H9 (cell line): ENCODE measurements at regions not wholly inside any gene's neighbourhood (a gene's known extent, or its start where the extent isn't known, plus 50 kb on each side); places are given as distances from the start of the nearest gene placed in this dataset.

Source experiments
- DNase-seq: peaks from one replicate; pipeline ENCODE4 v3.0.0-alpha.2; 2017
- H2AFZ ChIP-seq: one replicate; pipeline ENCODE4 v1.6.1; 2013; ENCODE audit warnings: mild to moderate bottlenecking, low read length, control low read depth, moderate library complexity
- H2AK5ac ChIP-seq: 2 replicates; pipeline ENCODE4 v1.6.1; 2013; ENCODE audit warnings: low read length, control low read depth, mixed read lengths; ENCODE audit not compliant: insufficient read length
- H2BK120ac ChIP-seq: one replicate; pipeline ENCODE4 v1.6.1; 2013; ENCODE audit warnings: low read depth, mild to moderate bottlenecking, low read length, control low read depth, inconsistent platforms; ENCODE audit not compliant: poor library complexity, severe bottlenecking
- H2BK12ac ChIP-seq: 2 replicates; pipeline ENCODE4 v1.6.1; 2013; ENCODE audit warnings: low read length, control low read depth, mixed read lengths, low read depth; ENCODE audit not compliant: insufficient read length
- H2BK15ac ChIP-seq: 2 replicates; pipeline ENCODE4 v1.6.1; 2013; ENCODE audit warnings: low read depth, low read length, control low read depth
- H2BK20ac ChIP-seq: one replicate; pipeline ENCODE4 v1.6.1; 2013; ENCODE audit warnings: low read depth, mild to moderate bottlenecking, low read length, control low read depth, inconsistent platforms; ENCODE audit not compliant: poor library complexity, severe bottlenecking
- H2BK5ac ChIP-seq: 2 replicates; pipeline ENCODE4 v1.6.1; 2013; ENCODE audit warnings: low read length, control low read depth, mixed read lengths; ENCODE audit not compliant: insufficient read length
- H3K14ac ChIP-seq: 2 replicates; pipeline ENCODE4 v1.6.1; 2013; ENCODE audit warnings: low read length, control low read depth; ENCODE audit not compliant: insufficient read depth
- H3K18ac ChIP-seq: 2 replicates; pipeline ENCODE4 v1.6.1; 2013; ENCODE audit warnings: low read depth, mild to moderate bottlenecking, mixed read lengths, low read length, control low read depth; ENCODE audit not compliant: insufficient read length
- H3K23ac ChIP-seq: 2 replicates; pipeline ENCODE4 v1.6.1; 2013; ENCODE audit warnings: low read length, control low read depth, mixed read lengths, low read depth; ENCODE audit not compliant: insufficient read length
- H3K23me2 ChIP-seq: 2 replicates; pipeline ENCODE4 v1.6.1; 2013; ENCODE audit warnings: low read depth, mild to moderate bottlenecking, mixed read lengths, low read length, control low read depth; ENCODE audit not compliant: insufficient read length, poor library complexity, severe bottlenecking
- H3K27ac ChIP-seq: 2 replicates; pipeline ENCODE4 v1.5.1; 2013; ENCODE audit warnings: low read length, control low read depth, mixed read lengths, low read depth; ENCODE audit not compliant: insufficient read length
- H3K27me3 ChIP-seq: 2 replicates; pipeline ENCODE4 v1.6.1; 2013; ENCODE audit warnings: low read length, control low read depth, inconsistent platforms; ENCODE audit not compliant: insufficient read depth
- H3K4ac ChIP-seq: 2 replicates; pipeline ENCODE4 v1.6.1; 2013; ENCODE audit warnings: low read depth, mild to moderate bottlenecking, control low read depth, inconsistent platforms, low read length, moderate library complexity
- H3K4me1 ChIP-seq: 2 replicates; pipeline ENCODE4 v1.6.1; 2013; ENCODE audit warnings: low read length, control low read depth, inconsistent platforms; ENCODE audit not compliant: insufficient read depth
- H3K4me2 ChIP-seq: 2 replicates; pipeline ENCODE4 v1.6.1; 2013; ENCODE audit warnings: low read length, control low read depth, mixed read lengths; ENCODE audit not compliant: insufficient read length, insufficient read depth
- H3K56ac ChIP-seq: 2 replicates; pipeline ENCODE4 v1.6.1; 2013; ENCODE audit warnings: low read depth, mild to moderate bottlenecking, mixed read lengths, low read length, control low read depth; ENCODE audit not compliant: insufficient read length
- H3K79me1 ChIP-seq: 2 replicates; pipeline ENCODE4 v1.6.1; 2013; ENCODE audit warnings: low read depth, mild to moderate bottlenecking, moderate library complexity, low read length, control low read depth, inconsistent platforms; ENCODE audit not compliant: insufficient read depth, poor library complexity, severe bottlenecking
- H3K79me2 ChIP-seq: 2 replicates; pipeline ENCODE4 v1.6.1; 2013; ENCODE audit warnings: low read length, control low read depth, inconsistent platforms; ENCODE audit not compliant: insufficient read depth
- H3K9ac ChIP-seq: 2 replicates; pipeline ENCODE4 v1.6.1; 2013; ENCODE audit warnings: low read length, control low read depth, mixed read lengths; ENCODE audit not compliant: insufficient read length; ENCODE audit errors: extremely low read depth
- H3K9me3 ChIP-seq: one replicate; pipeline ENCODE4 v1.6.1; 2013; ENCODE audit warnings: low read depth, low read length, inconsistent platforms; ENCODE audit not compliant: control insufficient read depth
- H3T11ph ChIP-seq: one replicate; pipeline ENCODE4 v1.6.1; 2013; ENCODE audit warnings: mild to moderate bottlenecking, low read length, control low read depth, inconsistent platforms
- H4K20me1 ChIP-seq: one replicate; pipeline ENCODE4 v1.6.1; 2013; ENCODE audit not compliant: control insufficient read depth, insufficient read length, insufficient read depth
- H4K5ac ChIP-seq: 2 replicates; pipeline ENCODE4 v1.6.1; 2013; ENCODE audit warnings: low read depth, mild to moderate bottlenecking, mixed read lengths, low read length, control low read depth; ENCODE audit not compliant: insufficient read length
- H4K8ac ChIP-seq: replicated peaks from 2 replicates; pipeline ENCODE4 v1.6.1; 2013; ENCODE audit warnings: low read length, control low read depth, mixed read lengths, low read depth; ENCODE audit not compliant: insufficient read length
- H4K91ac ChIP-seq: 2 replicates; pipeline ENCODE4 v1.6.1; 2013; ENCODE audit warnings: low read depth, mild to moderate bottlenecking, moderate library complexity, mixed read lengths, low read length, control low read depth; ENCODE audit not compliant: insufficient read length
- H3K27ac Mint-ChIP-seq, 3 experiments: 2 replicates in 2 of 3; 3 replicates in 1 of 3; pipeline ENCODE4 v1.8.0; 2020 to 2021; ENCODE audit warnings: mixed read lengths in 3 of 3, mild to moderate bottlenecking in 1 of 3, moderate library complexity in 1 of 3
- H3K27me3 Mint-ChIP-seq: 2 replicates; pipeline ENCODE4 v1.8.0; 2021; ENCODE audit warnings: low read depth, mild to moderate bottlenecking, moderate library complexity, mixed read lengths
- H3K36me3 Mint-ChIP-seq, 3 experiments: 2 replicates in 2 of 3; 3 replicates in 1 of 3; pipeline ENCODE4 v1.8.0; 2020 to 2021; ENCODE audit warnings: low read depth in 3 of 3, mixed read lengths in 3 of 3; ENCODE audit not compliant: insufficient read depth in 1 of 3
- H3K4me1 Mint-ChIP-seq, 2 experiments: 2 replicates each; pipeline ENCODE4 v1.8.0; 2020; ENCODE audit warnings: mixed read lengths in 2 of 2
- H3K4me3 Mint-ChIP-seq, 2 experiments: 2 replicates in 1 of 2; 3 replicates in 1 of 2; pipeline ENCODE4 v1.8.0; 2020 to 2021; ENCODE audit warnings: mild to moderate bottlenecking in 2 of 2, mixed read lengths in 2 of 2, moderate library complexity in 1 of 2
- H3K9me3 Mint-ChIP-seq, 2 experiments: 2 replicates in 1 of 2; 3 replicates in 1 of 2; pipeline ENCODE4 v1.8.0; 2020; ENCODE audit warnings: mild to moderate bottlenecking in 2 of 2, mixed read lengths in 2 of 2, moderate library complexity in 1 of 2
- WGBS: extraction: QIAGEN DNeasy Blood & Tissue Kit; methylation state at CpG from one replicate; pipeline ENCODE4 v1.1.7; 2013; ENCODE audit warnings: missing lambda C conversion rate, low lambda C conversion rate, mixed read lengths; ENCODE audit not compliant: insufficient read length; ENCODE audit errors: extremely low coverage; 5-methylcytosine and 5-hydroxymethylcytosine counted together
- TF ChIP-seq, protein P1 (sequence below): fragments of 200-600 bp; sonication (generic); conservative IDR thresholded peaks from 3 replicates; pipeline ENCODE4 v1.8.0; 2021; ENCODE audit warnings: antibody characterized with exemption, mild to moderate bottlenecking

DNA sequence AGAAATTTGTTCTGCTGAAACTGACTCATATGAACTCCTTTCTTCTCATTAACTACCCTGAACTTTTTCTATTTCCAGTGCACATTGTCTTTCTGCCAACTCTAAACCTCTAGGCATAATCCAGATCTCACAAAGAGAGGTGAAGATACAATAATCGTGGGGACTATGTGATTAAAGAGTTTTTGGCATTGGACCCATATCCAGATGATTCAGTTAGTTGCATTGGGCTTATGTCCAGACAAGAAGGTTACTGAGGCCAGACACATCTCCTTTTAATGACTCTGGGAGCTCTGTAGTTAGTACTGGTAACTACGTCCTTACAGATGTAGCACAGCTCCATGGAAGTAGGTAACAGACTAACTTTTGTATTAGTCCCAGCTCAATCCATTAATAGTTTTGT is 273.0 kb downstream of the CASP12 start:
- Histone ChIP-seq H3K4me2 (no peak overlapping the region), H4K8ac (no peak overlapping the region), H3K27ac (peak overlapping the region; percentile 46)

More for the DNA sequence above, 273.0 kb downstream of the CASP12 start:
- Mint-ChIP-seq H3K27ac (peak overlapping the region; percentile 50 to 71 (median 65); a peak in 5 of 7 replicates), H3K36me3 (peaks cover 5 to 12% (median 12%) of the 10 kb centered on the region in 3 experiments), H3K4me3 (no peak overlapping the region), H3K4me1 (peaks cover 42 to 44% of the 10 kb centered on the region in 2 experiments), H3K27me3 (no peaks in the 10 kb centered on the region), H3K9me3 (no peaks in the 10 kb centered on the region; a peak in 1 of 5 replicates)
- Histone ChIP-seq H2BK5ac (no peak overlapping the region), H4K91ac (no peak overlapping the region), H3K14ac (no peak overlapping the region), H4K5ac (no peak overlapping the region), H3K56ac (no peak overlapping the region), H3K23ac (no peak overlapping the region), H3K79me2 (no peaks in the 10 kb centered on the region), H3K4ac (no peak overlapping the region), H2BK12ac (peak overlapping the region; percentile 73), H4K20me1 (no peaks in the 10 kb centered on the region), H3T11ph (no peak overlapping the region), H3K27me3 (no peaks in the 10 kb centered on the region), H3K23me2 (no peaks in the 10 kb centered on the region), H2AFZ (no peak overlapping the region), H3K4me1 (no peaks in the 10 kb centered on the region; the same call in 1 of the 2 replicates), H3K79me1 (no peaks in the 10 kb centered on the region), H2AK5ac (no peak overlapping the region), H3K18ac (no peak overlapping the region), H2BK20ac (peak overlapping the region; percentile 99), H2BK15ac (no peak overlapping the region), H3K9ac (no peak overlapping the region), H3K9me3 (no peaks in the 10 kb centered on the region), H2BK120ac (no peak overlapping the region)
- DNase-seq: no peak
- WGBS: no CpG with 5 or more reads among the region's 2 CpGs
- TF ChIP-seq, protein P1, sequence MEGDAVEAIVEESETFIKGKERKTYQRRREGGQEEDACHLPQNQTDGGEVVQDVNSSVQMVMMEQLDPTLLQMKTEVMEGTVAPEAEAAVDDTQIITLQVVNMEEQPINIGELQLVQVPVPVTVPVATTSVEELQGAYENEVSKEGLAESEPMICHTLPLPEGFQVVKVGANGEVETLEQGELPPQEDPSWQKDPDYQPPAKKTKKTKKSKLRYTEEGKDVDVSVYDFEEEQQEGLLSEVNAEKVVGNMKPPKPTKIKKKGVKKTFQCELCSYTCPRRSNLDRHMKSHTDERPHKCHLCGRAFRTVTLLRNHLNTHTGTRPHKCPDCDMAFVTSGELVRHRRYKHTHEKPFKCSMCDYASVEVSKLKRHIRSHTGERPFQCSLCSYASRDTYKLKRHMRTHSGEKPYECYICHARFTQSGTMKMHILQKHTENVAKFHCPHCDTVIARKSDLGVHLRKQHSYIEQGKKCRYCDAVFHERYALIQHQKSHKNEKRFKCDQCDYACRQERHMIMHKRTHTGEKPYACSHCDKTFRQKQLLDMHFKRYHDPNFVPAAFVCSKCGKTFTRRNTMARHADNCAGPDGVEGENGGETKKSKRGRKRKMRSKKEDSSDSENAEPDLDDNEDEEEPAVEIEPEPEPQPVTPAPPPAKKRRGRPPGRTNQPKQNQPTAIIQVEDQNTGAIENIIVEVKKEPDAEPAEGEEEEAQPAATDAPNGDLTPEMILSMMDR: no peak
